ENCODE measurements at regions not wholly inside any gene's neighbourhood (a gene's known extent, or its start where the extent isn't known, plus 50 kb on each side); places are given as distances from the start of the nearest gene placed in this dataset.

DNA sequence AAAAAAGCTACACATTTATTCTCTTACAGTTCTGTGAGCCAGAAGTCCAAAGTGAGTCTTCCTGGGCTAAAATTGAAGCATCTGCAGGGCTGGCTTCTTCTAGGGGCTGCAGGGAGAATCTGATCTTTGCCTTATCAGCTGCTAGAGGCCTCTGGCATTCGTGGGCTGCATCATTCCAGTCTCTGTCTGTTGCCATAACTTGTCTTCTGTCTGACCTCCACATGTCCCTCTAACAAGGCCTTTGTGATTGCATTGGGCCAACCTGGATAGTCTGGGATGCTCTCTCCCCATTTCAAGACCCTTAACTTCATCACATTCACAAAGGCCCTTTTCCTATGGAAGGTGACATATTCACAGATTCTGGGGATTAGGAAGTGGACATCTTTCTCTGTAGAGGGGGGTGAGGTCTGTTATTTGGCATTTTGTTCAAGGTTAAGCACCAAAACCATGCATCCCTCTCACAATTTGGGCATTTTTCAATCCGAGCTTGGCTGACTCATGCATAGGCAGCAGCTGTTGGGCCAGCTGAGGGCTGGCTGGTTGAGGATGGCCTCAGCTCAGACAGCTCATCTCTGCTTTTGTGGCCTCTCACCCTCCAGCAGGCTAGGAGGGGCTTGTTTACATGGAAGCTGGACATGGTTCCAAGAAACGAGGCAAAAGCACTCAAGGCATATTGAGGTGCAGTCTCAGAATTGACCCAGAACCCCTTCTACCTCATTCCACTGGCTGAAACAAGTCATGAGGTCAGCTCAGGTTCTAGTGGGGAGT is 116.1 kb upstream of the NXT1 start:
- Histone ChIP-seq H3K27me3 (ENCODE audit: control insufficient read depth in 4 of 4, insufficient read depth in 4 of 4, low read length in 3 of 4) (no peaks in the 10 kb centered on the region), H3K27ac (ENCODE audit: low read depth in 1 of 2, low read length in 2 of 2) (no peak overlapping the region), H3K9ac (ENCODE audit: low read depth in 1 of 2, low read length in 2 of 2) (no peak overlapping the region), H3K4me1 (ENCODE audit: control insufficient read depth in 4 of 4, insufficient read depth in 4 of 4, low read length in 3 of 4) (peaks cover 0 to 3% (median 0%) of the 10 kb centered on the region in 4 donors), H3K4me3 (ENCODE audit: low read depth in 1 of 3, low read length in 3 of 3) (no peak overlapping the region), H3K36me3 (ENCODE audit: control insufficient read depth in 4 of 4, insufficient read depth in 3 of 4, low read depth in 1 of 4, low read length in 3 of 4) (no peaks in the 10 kb centered on the region), H3K9me3 (ENCODE audit: control insufficient read depth in 4 of 4, low read length in 3 of 4) (peaks cover 0 to 2% (median 0%) of the 10 kb centered on the region in 4 donors)
- TF ChIP-seq, protein P1, sequence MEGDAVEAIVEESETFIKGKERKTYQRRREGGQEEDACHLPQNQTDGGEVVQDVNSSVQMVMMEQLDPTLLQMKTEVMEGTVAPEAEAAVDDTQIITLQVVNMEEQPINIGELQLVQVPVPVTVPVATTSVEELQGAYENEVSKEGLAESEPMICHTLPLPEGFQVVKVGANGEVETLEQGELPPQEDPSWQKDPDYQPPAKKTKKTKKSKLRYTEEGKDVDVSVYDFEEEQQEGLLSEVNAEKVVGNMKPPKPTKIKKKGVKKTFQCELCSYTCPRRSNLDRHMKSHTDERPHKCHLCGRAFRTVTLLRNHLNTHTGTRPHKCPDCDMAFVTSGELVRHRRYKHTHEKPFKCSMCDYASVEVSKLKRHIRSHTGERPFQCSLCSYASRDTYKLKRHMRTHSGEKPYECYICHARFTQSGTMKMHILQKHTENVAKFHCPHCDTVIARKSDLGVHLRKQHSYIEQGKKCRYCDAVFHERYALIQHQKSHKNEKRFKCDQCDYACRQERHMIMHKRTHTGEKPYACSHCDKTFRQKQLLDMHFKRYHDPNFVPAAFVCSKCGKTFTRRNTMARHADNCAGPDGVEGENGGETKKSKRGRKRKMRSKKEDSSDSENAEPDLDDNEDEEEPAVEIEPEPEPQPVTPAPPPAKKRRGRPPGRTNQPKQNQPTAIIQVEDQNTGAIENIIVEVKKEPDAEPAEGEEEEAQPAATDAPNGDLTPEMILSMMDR (IDR thresholded peaks at IDR 0.05; ENCODE audit: low read depth, low read length, missing input control) = no peak
- TF ChIP-seq TAF1 (conservative IDR thresholded peaks at IDR 0.05) (no peak), YY1 (IDR thresholded peaks at IDR 0.05) (no peak), HNF4A (conservative IDR thresholded peaks at IDR 0.05) (no peak), FOXA2 (IDR thresholded peaks at IDR 0.05) (no peak), RAD21 (IDR thresholded peaks at IDR 0.05) (no peak), GABPA (IDR thresholded peaks at IDR 0.05 in 1 of 2, conservative IDR thresholded peaks at IDR 0.05 in 1 of 2) (no peak), FOXA1 (IDR thresholded peaks at IDR 0.05) (no peak), NR2F2 (IDR thresholded peaks at IDR 0.05) (no peak)
- TF ChIP-seq, protein P2, sequence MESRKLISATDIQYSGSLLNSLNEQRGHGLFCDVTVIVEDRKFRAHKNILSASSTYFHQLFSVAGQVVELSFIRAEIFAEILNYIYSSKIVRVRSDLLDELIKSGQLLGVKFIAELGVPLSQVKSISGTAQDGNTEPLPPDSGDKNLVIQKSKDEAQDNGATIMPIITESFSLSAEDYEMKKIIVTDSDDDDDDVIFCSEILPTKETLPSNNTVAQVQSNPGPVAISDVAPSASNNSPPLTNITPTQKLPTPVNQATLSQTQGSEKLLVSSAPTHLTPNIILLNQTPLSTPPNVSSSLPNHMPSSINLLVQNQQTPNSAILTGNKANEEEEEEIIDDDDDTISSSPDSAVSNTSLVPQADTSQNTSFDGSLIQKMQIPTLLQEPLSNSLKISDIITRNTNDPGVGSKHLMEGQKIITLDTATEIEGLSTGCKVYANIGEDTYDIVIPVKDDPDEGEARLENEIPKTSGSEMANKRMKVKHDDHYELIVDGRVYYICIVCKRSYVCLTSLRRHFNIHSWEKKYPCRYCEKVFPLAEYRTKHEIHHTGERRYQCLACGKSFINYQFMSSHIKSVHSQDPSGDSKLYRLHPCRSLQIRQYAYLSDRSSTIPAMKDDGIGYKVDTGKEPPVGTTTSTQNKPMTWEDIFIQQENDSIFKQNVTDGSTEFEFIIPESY (IDR thresholded peaks at IDR 0.05) = no peak
- TF ChIP-seq, protein P3, sequence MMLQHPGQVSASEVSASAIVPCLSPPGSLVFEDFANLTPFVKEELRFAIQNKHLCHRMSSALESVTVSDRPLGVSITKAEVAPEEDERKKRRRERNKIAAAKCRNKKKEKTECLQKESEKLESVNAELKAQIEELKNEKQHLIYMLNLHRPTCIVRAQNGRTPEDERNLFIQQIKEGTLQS (IDR thresholded peaks at IDR 0.05) = no peak
- peak; percentile 9 for DNase-seq (ENCODE audit: low spot score)
- 79% methylated on average over 3 of the region's 3 CpGs for WGBS

DNA sequence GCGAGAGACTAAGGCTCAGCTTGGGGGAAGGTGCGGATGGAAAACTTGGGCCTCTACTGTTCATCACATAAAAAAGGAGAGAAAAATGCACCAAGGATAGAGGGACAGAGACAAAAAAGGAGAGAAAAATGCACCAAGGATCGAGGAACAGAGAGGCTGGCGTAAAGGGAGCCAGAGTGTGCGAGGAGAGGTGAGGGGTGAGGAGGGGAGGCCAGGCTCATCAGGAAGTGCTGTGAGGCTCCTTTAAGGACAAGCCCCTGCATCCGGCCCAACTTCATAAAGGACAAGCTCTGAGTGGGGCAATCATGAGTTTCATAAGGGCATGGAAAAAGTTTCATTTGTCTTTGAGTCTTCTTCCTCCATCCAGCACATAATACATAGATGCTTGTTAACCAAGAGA is 117.2 kb upstream of the NXT1 start:
- 94% methylated on average over 6 of the region's 6 CpGs for WGBS
- H3K9ac ChIP-seq (ENCODE audit: low read depth in 1 of 2, low read length in 2 of 2) = no peak overlapping the region
- DNase-seq (ENCODE audit: low spot score) = no peak
- peaks cover 0 to 2% (median 0%) of the 10 kb centered on the region in 4 donors for H3K9me3 ChIP-seq (ENCODE audit: control insufficient read depth in 4 of 4, low read length in 3 of 4)
- no peaks in the 10 kb centered on the region for H3K36me3 ChIP-seq (ENCODE audit: control insufficient read depth in 4 of 4, insufficient read depth in 3 of 4, low read depth in 1 of 4, low read length in 3 of 4)
- H3K4me3 ChIP-seq (ENCODE audit: low read depth in 1 of 3, low read length in 3 of 3) = no peak overlapping the region
- TF ChIP-seq, protein P1 (IDR thresholded peaks at IDR 0.05; ENCODE audit: low read depth, low read length, missing input control) = no peak
- TF ChIP-seq, protein P2 (IDR thresholded peaks at IDR 0.05) = no peak
- TF ChIP-seq GABPA (IDR thresholded peaks at IDR 0.05 in 1 of 2, conservative IDR thresholded peaks at IDR 0.05 in 1 of 2) = no peak
- no peak for TF ChIP-seq EGR1 (IDR thresholded peaks at IDR 0.05; ENCODE audit: low read depth in 2 of 2)
- TF ChIP-seq JUND (IDR thresholded peaks at IDR 0.05) = no peak
- TF ChIP-seq RXRA (IDR thresholded peaks at IDR 0.05) = no peak
- TF ChIP-seq, protein P4, sequence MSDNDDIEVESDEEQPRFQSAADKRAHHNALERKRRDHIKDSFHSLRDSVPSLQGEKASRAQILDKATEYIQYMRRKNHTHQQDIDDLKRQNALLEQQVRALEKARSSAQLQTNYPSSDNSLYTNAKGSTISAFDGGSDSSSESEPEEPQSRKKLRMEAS (IDR thresholded peaks at IDR 0.05) = no peak
- TF ChIP-seq SP1 (IDR thresholded peaks at IDR 0.05) = no peak
- TF ChIP-seq, protein P3 (IDR thresholded peaks at IDR 0.05) = no peak
- TF ChIP-seq HNF4A (conservative IDR thresholded peaks at IDR 0.05) = no peak
- no peak for TF ChIP-seq RAD21 (IDR thresholded peaks at IDR 0.05)
- H3K27ac ChIP-seq (ENCODE audit: low read depth in 1 of 2, low read length in 2 of 2) = no peak overlapping the region
- no peaks in the 10 kb centered on the region for H3K27me3 ChIP-seq (ENCODE audit: control insufficient read depth in 4 of 4, insufficient read depth in 4 of 4, low read length in 3 of 4)
- peaks cover 0 to 3% (median 0%) of the 10 kb centered on the region in 4 donors for H3K4me1 ChIP-seq (ENCODE audit: control insufficient read depth in 4 of 4, insufficient read depth in 4 of 4, low read length in 3 of 4)
